GM18511 (cell line): ENCODE measurements at regions not wholly inside any gene's neighbourhood (a gene's known extent, or its start where the extent isn't known, plus 50 kb on each side); places are given as distances from the start of the nearest gene placed in this dataset.

Source experiments
- ATAC-seq: cut with Tn5 transposase; IDR thresholded peaks from one replicate; pipeline ENCODE4 v1.9.1; 2021; ENCODE audit warnings: mild to moderate bottlenecking, moderate library complexity; ENCODE audit not compliant: unreplicated experiment

DNA sequence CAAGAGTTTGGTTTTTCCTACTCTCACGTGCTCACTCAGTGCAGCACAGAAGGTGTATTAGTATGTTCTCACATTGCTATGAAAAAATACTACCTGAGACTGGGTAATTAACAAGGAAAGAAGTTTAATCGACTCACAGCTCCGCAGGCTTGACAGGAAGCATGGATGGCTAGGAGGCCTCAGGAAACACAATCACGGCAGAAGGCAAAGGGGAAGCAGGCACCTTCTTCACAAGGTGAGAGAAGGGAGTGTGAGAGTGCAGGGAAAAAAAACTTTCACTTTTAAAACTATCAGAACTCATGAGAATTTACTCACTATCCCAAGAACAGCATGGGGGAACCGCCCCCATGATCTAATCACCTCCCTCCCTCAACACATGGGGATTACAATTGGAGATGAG, 185.8 kb upstream of the TMPO start:
- no peak for ATAC-seq

DNA sequence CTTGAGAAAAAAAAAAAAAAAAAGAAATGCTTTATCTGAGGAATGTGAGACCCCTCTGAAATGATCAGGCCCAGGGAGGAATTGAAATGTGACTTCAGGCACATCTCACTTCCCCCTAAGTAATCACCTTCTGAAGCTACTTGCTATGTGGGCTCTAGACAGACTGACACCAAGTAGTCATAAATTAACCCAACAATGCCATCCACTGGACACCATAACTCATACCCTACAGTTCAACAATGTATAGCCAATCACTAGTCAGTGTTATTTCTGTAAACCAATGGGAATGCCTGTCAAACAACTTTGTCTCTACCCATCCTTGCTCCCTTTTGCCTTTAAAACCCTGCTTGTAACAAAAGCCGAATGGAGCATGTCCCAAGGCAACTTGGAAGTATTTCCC, 182.7 kb upstream of the TMPO start:
- ATAC-seq, result peak; percentile 94

DNA sequence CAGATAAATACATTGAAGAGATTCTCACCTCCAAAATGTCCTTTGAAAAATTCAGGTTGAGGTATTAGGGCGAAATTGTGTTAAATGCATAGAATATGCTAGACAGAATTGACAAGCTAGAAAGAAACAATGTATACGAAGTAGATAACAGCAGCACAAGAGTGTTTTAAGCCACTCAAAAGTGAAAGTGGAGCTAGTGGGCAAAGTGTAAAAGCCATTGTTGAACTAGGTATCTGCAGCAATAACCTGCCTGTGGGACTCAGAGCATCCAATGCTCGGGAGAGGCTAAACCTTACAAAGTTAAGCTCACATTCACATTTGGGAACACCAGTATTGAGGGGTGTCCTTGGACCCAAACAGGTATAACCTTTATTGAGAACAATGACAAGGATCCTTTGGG, 180.6 kb upstream of the TMPO start:
- ATAC-seq, result no peak

DNA sequence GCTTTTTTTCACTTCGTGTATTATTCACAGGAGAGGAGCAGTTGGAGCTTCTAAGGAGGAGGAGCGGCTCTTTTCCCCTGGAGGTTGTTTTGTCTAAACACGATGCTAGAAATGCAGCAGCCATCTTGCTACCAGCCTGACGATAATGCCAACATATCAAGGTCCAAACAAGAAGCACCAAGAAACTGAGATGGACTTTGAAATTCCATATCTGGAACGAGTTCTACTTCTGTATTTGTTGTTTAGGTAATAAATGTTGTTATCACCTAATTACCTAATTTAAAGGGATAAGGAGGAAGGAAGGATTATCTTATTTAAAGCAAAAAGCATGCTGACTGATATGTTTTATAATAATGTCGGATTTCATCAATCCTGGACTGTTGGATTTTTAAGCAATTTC, 174.4 kb upstream of the TMPO start:
- ATAC-seq, result no peak

DNA sequence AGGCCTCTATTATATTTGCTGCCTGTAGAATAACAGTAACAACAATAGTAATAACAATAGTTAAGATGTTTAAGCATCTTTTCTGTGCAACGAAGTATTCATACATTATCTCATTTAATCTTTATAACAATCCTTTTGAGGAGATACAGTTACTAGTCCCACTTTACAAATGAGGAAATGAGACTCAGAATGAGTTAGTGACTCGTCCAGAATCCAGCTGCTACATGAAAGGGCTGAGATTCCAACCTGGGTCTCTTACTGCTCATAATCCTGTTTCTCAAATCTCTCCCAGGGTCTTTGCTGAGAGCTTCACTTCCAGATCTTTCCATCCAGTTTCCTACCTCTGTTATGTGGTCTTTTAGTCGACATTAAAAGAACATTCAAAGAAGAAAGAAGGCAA, 173.7 kb upstream of the TMPO start:
- ATAC-seq, result no peak

DNA sequence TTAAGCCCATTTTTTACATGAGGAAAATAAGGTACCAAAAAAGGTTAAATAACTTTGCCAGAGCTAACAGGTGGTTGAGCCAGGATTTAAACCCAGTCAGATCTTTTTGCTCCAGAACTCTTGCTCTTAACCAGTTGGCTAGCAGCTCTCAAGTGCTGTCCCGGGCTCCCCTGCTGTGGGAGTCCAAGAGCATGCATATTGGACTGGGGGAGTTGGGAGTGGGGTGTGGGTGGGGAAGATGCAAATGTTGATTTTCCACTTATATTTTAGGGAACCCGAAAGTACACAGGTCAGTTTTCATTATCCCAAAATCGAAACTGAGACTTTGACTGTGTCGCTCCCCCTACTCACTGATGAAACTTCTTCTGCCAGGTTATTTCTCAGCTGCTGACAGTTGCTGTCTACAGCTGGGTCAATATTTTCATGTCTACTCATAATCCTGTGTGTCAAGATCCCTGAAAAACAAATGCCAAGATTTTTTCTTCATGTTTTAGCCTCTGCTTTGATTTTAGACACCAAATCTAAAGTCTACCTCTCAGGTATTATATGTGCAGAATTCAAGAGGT, 172.3 kb upstream of the TMPO start:
- ATAC-seq, result no peak

DNA sequence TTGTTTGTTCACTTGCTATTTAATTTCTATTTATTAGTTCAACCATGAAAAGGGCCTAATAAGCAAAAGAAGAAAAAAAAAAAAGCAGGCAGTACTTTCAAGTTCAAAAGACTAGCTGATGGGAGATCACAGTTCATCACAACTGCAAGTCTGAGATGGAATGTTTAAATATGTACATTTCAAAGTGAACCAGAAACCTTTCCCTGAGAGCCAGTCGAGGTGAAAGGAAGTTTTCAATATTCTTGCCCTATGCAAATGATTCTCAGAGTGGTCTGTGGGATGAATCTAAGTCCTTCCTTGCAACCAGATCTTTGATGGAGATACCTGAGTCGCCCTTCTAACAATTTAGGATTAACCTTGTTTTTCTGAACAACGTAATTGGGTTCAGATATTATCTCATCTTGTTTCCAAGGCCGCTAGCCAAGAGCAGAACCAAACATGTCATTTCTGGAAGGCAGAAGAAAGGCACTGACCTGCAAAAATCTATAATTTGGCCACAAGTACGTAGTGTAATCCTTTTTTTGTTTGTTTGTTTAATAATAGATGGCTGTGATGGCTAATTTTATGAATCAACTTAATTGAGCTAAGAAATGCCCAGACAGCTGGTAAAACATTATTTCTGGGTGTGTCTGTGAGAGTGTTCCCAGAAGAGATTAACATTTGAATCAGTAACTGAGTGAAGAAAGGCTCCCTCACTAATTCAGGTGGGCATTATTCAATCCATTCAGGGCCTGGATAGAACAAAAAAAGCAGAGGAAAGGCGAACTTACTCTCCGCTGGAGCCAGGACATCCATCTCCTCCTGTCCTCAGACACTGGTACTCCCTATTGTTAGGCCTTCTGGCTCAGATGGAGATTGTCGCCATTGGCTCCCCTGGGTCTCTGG, 171.1 kb upstream of the TMPO start:
- ATAC-seq, result no peak

DNA sequence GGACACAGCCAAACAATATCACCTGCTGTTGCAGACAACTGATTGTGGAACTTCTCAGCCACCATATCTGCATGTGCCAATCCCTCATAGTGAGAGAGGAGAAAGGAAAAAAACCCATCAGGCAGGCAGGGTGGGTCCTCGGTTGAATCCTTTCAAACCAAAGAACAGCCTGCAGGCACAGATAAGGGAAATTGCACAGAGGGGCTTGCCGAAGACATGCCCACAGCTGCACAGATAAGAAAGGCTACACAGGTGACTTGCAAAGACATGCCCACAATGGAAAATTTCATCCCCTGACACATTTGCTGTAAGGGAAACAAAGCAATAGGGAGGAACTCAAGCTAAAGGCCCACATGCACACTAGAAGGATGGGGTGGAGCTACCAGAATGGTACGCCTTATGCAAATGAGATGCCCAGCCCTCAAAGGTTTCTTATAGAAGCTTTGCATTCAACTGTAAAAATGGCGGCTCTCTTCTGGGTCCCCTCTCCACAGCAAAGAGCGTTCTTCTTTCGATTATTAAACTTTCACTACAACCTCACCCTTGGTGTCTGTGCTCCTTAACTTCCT, 170.0 kb upstream of the TMPO start:
- ATAC-seq, result no peak

DNA sequence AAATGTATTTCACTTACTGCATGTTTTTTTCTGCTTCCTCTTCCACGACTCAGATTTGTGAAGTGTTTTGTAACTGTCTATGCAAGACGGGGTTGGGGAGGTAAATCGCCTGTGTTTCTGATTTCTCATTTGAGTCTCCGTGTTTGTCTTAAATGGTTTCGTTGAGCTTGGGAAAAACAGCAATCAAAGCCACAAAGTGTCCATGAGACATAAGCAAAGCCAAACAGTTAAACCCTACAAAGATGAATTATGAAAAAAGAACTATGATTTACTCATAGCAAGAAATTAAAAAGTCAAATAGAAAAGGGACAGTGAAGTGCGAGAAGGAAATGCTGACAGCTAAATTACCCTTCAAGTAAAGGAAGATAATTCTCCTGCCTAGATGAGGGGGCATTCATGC, 164.3 kb upstream of the TMPO start:
- ATAC-seq, result no peak

DNA sequence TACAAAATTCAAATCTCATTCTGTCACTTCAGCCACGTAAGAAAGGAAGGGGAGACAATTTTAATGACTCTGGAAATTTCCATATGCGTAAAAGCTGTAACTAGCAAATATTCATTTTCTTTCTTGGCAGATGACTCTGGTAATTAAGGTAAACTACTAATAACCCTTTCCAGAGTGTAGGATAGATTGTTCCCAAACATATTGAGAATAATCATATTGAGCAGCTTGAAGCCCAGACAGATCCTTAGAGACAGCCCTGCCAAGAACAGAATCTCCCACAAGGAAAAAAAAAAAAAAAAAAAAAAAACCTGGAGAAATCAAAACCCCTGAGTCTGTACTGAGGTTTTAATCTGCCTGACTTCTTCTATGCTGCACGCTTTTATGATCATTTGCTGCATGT, 163.6 kb upstream of the TMPO start:
- ATAC-seq, result no peak

DNA sequence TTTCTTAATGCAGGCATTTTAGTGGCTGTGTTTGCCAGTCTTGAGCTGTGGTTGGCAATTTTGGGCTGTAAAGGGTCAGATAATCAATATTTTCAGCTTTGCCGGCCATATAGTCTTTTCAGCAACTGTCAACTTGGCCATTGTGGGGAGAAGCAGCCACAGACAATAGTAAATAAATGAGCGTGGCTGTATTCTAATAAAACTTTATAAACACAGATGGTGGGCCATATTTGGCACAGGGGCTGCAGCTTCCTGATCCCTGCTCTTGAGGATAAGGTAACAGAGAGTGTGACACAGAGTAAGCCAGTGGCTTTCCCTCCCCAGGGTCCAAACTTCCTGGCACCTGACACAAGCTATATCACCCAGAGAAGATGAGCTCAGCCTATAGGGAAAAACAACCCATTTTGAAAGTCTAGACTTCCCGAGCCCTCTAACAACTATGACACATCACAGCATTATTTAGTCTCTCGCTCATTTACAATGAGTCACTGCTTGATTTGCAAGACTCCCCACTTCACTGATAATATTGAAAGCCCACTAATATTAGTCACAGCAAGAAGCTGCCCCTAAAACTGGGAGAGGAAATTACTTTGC, 163.1 kb upstream of the TMPO start:
- ATAC-seq, result peak; percentile 72

DNA sequence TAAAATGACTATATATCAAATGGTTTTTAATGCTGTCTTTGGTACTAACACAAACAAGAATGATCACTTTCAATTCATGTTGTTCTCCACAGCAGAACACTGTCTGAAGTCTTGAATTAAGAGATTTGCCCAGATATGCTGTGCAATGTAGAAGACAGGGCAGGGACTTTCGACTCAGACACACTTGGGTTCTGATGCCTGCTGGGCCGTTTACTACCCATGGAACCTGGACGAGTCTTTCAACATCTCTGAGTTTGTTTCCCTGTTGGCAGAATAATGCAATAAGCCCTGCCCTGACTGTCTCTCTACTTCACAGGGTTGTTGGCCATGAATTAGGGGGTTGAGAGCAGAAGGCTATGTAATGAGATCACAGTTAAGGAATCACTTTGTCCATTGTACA, 162.6 kb upstream of the TMPO start:
- ATAC-seq, result no peak

DNA sequence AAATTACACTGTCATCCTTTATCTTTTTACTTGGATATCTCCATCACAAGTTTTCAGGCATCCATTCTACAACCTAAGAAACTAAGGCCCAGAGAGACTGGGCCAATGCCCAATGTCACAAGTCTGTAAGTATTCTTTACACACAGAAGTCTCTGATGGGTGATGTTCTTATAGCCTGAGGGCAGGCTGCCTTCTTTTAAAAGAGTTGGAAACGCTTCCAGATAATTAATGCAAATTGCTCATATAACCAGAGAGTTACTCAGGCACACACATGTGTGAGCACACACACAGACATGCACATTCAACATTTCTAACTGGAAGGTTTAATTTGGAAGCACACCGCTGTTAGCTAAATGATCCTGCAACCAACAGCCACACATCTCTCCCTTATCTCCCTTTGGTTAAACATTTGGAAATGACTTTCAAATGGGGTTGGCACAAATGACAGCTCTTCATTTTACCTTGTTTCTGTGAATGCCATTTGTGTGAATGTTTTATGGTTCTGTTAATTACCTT, 160.8 kb upstream of the TMPO start:
- ATAC-seq, result no peak

DNA sequence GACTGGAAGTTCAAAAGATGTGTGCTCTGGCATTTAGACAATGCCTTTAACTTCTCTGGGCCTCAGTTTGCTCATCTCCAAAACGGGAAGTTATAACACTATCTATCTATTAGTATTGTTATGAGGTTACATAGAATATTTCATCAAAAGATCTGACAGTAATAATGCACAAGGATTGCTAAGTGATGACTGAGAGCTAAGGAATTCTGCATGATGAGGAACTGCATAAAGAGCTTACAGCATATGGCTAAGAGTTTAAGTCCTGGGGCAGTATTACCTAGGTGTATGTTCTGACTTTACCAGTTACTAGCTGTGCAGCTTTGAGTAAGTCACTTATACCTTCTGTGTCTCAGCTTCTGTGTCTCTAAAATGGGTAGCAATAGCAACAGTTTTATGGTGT, 160.1 kb upstream of the TMPO start:
- no peak for ATAC-seq

DNA sequence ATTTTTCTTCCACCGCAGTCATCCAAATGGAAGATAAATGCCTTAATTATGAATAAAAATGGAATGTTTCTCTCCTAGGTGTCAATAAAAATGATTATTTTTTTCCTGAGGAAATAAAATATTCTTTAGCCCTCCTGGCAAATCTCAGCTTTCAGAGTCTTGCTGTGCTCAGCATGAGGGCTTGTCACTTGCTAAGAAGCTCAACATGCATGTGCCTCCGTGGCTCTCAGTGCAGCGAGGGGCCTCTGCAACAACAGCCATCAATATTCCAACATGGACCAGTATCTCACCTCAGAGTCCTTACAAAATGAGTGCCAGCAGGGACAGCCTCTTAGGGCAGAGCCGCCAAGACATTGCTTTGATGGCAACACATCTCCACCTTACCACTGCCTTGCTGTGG, 159.5 kb upstream of the TMPO start:
- no peak for ATAC-seq

DNA sequence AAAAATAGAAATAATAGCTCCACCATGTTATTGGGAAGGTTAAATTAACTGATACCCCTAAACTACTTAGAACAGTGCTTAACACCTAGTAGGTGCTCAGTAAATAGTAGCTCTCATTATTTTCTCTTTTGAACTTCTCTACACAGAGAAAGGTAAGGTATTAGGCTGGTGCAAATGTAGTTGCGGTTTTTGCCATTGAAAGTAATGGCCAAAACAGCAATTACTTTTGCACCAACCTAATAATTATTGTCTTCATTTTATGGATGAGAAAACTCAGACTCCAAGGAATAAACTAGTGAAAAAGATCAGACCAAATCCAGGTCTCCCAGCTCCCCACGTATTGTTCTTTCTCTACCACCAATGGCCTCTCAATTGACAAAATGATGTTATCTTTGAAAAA, 157.2 kb upstream of the TMPO start:
- no peak for ATAC-seq

DNA sequence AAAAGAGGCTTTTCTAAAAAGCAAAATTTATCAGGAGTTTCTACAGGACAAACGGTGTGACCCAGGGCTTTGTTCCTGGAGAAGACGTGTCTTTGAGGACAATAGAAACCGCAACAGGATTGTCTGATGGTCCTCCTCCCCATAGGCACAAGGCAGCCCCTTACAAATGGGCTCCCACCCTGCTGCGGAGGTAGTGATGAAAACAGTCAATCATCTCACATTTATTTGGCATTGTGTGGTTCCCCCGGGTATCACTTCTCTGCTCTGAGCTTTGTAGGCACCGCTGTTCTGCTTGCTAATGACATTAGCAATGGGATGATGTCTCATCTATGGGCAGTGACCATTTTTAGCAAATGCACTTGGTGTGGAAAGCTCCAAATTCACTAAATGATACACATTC, 155.5 kb upstream of the TMPO start:
- ATAC-seq, result no peak

DNA sequence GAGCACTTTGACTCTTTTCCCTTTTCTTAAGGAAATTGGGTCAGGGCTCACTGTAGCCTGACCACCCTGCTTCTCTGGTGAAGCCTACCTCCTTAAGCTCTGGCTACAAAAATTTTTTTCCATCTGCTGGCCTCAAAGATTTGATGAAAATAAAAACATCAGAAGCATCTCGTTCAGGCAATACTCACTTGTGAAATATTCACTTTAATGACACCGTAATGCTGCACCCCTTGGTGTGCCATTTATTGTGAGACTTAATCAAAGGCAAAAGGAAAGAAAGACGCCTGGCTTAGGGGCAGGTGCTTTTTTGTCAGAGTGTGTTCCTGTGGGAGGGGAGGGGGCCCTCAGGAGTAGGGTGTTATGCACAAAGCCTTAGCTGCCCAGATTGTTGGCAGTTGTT, 155.0 kb upstream of the TMPO start:
- ATAC-seq, result no peak

DNA sequence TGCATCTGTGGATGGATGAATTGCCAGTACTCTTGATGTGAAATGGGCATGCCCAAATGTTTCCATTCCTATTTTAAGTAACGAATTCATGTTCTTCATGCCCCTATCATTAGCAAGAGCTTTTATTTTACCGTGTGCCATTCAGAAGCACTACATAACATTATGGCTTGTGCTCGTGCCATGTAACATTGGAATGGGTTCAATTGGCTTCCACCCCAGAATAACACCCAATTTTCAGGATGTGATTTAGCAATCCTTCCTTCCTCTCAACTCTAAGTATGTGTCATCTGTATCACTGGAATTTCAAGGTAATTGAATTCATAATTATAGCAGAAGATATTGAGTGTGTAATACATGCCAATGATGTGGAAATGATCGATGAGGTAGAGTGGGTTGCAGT, 145.8 kb upstream of the TMPO start:
- no peak for ATAC-seq

DNA sequence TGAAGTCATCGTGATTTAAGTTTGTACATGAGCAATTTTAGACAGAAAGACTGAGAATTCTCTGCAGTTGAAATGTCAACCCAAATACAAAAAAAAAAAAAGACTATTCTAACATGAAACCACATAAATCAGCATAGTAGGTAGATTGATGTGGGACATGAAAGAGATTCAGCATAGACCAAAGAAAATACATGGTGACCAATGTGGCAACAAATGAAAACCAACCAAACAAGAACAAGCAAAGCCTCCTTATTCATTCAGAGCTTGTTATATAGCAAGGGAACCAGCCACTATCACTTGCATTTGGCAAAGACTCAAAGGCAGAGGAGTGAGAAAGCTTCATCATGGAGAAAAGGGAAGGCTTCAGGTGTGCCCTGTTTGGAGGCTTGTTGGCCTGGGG, 144.4 kb upstream of the TMPO start:
- ATAC-seq, result no peak

DNA sequence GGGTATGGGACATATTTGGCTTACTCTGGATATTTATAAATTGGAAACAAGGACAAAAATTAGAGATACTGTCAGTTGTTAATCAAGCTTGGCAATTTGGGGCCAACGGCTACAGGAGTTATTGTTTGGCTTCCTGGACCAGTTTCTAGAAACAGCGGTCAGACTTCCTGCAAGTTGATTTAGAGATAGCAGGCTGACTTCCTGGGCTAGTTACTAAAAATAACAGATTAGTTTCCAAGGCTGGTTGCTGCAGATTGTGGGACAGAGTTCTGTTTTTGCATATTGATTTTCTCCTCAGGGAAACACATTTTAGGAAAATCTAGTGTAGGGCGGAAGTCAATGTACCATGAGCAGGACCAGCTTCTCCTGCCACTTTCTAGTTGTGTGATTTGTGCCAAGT, 144.0 kb upstream of the TMPO start:
- ATAC-seq, result no peak
